IPS DF 4.7 (cell line): ENCODE measurements at regions not wholly inside any gene's neighbourhood (a gene's known extent, or its start where the extent isn't known, plus 50 kb on each side); places are given as distances from the start of the nearest gene placed in this dataset.

Experiments used
- DNase-seq: peaks from one replicate; pipeline ENCODE4 v3.0.0-alpha.2; 2013; ENCODE audit warnings: low spot score; ENCODE audit errors: extremely low read depth

DNA sequence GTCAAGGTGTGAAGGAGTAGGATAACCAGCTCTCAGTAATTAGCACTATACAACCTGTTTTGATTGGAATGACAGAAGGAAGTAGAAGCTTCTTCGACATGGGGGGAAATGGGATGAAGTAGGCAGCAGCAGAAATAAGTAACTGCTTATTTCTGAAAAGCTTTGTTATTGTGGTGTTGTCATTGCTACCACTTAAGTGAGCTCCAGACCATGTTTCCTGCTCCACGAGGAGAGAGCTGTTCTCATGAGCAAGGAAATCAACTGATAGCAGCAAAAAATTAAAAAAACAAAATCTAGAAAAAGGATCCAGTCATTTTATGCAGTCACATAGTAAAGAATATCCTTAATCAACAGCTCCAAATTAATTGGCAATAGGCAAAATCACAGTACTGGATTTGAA, 106.1 kb upstream of the TLL1 start:
- no peak for DNase-seq

- DNase-seq, result no peak
Measured at GRCh38 chr4:165767671-165768070, 105.4 kb upstream of the TLL1 start.

GRCh38 chr4:165768281-165768680, 104.8 kb upstream of the TLL1 start:
- DNase-seq, result no peak

GRCh38 chr4:165774326-165774725, 98.7 kb upstream of the TLL1 start:
- DNase-seq, result no peak

DNA sequence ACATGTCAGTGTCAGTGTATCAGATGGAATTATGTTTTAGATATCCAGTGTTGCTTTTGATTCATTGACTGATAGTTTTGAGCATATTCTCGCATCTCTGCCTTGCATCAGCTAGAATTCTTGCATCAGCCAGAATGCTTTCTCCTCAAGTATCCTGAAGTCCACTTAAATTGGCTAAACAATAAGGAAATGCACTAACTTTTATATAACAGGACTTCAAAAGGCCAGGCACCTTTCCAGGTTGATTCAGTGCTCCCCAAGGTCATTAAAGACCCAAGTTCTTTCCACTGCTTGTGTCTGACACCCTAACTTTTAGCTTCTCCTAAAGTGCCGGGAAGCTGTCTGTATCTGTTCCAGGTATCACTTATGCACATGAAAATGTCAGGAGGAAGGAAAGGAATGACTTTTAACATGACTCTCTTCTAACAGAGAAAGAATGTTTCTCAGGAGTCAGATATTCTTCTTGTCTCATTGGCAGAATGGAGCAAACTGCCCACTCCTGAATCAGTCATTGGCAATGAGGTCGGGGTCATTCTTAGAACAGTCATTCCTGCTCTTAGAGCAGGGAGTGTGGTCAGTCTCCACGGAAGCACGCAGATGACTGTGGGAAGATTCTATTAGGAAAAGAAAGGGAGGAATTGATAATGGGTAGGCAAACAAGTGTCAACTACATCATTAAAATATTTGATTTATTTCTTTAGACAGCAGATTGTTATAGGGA, 92.9 kb upstream of the TLL1 start:
- no peak for DNase-seq

- DNase-seq, result no peak
Measured at GRCh38 chr4:165780735-165781134, 92.3 kb upstream of the TLL1 start.

DNA sequence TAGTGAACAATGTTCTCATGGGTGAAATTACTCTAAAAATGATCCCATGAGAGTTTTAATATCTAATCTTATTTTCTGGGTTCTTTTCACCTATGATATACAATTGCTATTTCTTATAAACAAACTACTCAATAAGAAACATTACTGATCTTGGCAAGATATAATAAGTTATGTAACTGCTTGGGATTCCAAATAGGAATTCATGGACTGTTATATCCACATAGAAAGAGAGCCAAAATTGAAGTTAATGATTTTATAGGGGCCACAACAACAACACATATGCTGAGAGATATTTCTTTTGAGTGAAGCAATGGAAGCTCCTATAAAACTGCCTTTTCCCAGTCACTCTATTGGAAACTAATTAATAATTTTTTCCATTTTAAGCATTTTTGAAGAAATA, 90.4 kb upstream of the TLL1 start:
- no peak for DNase-seq

GRCh38 chr4:165783626-165784025, 89.4 kb upstream of the TLL1 start:
- DNase-seq, result no peak

- DNase-seq, result no peak
Measured at GRCh38 chr4:165784672-165785071, 88.4 kb upstream of the TLL1 start.

- DNase-seq, result no peak
Measured at GRCh38 chr4:165785337-165785736, 87.7 kb upstream of the TLL1 start.

- no peak for DNase-seq
Measured at GRCh38 chr4:165787516-165788274, 85.3 kb upstream of the TLL1 start.

- DNase-seq, result no peak
Measured at GRCh38 chr4:165788686-165789463, 84.2 kb upstream of the TLL1 start.

GRCh38 chr4:165793236-165793635, 79.8 kb upstream of the TLL1 start:
- no peak for DNase-seq

- DNase-seq, result no peak
Measured at GRCh38 chr4:165794834-165795233, 78.2 kb upstream of the TLL1 start.

DNA sequence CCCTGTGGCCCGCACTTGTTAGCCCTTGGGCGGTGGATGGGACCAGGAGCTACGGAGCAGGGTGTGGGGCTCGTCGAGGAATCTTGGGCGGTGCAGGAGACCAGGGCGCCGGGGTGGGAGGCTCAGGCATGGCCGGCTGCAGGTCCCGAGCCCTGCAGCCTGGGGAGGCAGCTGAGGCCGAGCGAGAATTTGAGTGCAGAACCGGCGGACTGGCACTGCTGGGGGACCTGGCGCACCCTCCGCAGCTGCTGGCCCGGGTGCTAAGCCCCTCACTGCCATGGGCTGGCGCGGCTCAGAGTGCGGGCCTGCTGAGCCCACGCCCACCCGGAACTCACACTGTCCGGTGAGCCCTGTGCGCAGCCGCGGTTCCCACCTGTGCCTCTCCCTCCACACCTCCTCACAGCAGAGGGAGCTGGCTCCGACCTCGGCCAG, 73.6 kb upstream of the TLL1 start:
- no peak for DNase-seq

GRCh38 chr4:165802452-165802851, 70.6 kb upstream of the TLL1 start:
- DNase-seq, result no peak

DNA sequence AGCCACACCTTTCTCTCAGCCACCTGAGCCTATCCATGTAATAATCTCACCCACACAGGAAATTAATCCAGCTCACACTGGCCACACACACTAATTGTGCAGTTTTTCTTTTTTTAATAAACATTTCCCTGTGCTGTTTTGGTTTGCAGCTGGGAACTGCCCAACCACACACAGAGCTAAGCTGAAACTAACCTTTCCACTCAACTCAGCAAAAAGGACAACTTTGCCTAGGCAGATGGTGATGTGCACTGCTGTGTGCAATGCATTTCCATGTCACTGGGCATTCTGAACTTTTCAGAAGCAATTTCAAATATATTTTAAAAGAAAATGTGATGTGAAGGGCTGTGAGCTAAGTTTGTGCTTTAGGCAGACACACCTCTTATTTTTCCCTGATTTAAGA, 70.0 kb upstream of the TLL1 start:
- no peak for DNase-seq

- DNase-seq, result no peak
Measured at GRCh38 chr4:165805406-165805805, 67.6 kb upstream of the TLL1 start.

DNA sequence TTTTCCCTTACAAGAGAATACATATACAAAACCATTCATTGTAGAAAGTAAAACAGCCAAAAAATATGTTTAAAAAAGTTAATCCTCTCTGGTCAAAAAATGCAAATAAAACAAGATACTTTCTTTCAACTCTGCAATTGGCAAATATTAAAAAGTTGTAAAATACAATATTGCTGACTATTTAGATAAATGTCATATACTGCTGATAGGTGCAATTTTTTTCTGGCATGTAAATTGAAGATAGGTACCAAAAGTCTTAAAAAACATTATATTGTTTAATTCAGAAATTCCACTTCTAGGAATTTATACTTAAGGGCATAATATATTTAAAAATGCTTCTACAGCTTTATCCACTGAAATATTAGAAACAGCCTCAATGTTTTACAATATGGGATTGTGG, 66.4 kb upstream of the TLL1 start:
- no peak for DNase-seq

GRCh38 chr4:165810726-165811125, 62.3 kb upstream of the TLL1 start:
- no peak for DNase-seq

GRCh38 chr4:165813606-165814005, 59.4 kb upstream of the TLL1 start:
- no peak for DNase-seq
